Activated CD4-positive, alpha-beta T cell treated with anti-CD3 and anti-CD28 coated beads, Interleukin-2, amount 50 U/mL, for 16 hours (primary cell): ENCODE measurements at regions not wholly inside any gene's neighbourhood (a gene's known extent, or its start where the extent isn't known, plus 50 kb on each side); places are given as distances from the start of the nearest gene placed in this dataset.
"Not testable (repeated sequence)": the region's sequence is repeated elsewhere in the genome, so short reads cannot be mapped to it uniquely, and the experiment has no call there.

ENCODE experiments used
- DNase-seq: peaks from one replicate; pipeline ENCODE4 v3.0.0-alpha.2; 2020

GRCh38 chr10:64142395-64142794 lies 621.2 kb downstream of the REEP3 start:
- DNase-seq = no peak

- no peak for DNase-seq
These were observed 627.4 kb downstream of the REEP3 start for GRCh38 chr10:64148607-64149006.

- DNase-seq = no peak
These were observed 635.0 kb downstream of the REEP3 start for GRCh38 chr10:64156166-64156565.

- no peak for DNase-seq
These were observed 637.4 kb downstream of the REEP3 start for GRCh38 chr10:64158551-64158950.

DNA sequence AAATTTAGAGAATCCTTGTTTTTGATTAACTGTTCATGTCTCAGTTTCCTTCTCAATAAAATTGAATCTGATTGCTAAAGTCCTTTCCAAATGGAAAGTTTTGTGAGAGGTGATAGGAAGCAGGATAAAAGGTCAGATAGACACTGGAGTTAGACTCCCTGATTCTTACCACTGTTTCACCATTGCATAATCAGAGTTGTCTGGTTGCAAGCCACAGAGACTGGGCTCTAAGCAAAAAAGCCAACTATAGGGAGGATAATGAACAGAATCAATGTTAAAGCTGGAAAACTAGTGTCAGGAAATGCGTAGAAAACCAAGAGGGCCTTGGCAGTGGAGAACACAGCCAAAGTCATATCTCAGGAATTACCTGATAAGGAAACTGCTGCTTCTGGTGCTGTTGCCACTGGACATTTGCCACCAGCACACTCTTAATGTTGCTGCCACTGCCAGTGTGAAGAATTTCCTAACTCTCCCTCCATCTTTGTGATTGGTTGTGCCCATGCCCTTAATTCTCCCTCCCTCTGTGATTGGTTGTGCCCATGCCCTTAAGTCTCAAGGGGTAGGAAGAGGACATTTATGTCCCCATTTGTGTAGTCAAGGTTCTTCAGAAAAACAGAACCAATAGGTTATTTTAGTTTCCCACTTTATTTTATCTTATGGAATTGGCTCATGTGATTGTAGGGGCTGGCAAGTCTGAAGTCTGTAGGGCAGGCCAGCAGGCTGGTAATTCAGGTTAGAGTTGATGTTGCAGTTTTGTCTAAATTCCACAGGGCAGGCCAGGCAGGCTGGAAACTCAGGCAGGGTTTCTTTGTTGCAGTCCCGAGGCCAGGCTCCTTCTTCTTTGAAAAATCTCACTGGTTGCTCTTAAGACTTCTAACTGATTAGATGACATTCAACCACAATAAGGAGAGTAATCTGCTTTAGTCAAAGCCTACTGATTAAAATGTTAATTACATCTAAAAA lies 639.0 kb downstream of the REEP3 start:
- DNase-seq = no peak

GRCh38 chr10:64170791-64171190 lies 649.6 kb downstream of the REEP3 start:
- no peak for DNase-seq

DNA sequence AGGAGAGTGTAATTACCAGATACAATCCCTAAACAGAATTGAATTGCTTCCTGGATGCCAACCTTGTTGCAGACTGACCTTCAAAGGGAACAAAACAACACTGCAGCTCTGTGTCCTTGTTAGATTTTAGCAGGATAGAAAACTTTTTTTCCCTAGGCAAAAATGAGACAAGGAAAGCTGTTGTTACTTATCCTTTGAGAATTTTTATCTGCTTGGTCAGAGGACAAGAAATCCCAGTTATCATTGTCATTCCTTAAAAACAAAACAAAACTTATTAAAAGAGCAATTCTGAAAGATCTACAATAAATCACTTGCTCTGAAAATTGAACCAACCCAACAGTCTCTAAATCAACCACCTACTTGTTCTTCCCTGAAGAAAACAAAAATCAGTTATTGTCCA lies 652.6 kb downstream of the REEP3 start:
- DNase-seq = no peak

GRCh38 chr10:64174666-64175255 lies 653.6 kb downstream of the REEP3 start:
- DNase-seq = no peak

- no peak for DNase-seq
These were observed 654.2 kb downstream of the REEP3 start for GRCh38 chr10:64175271-64175962.

DNA sequence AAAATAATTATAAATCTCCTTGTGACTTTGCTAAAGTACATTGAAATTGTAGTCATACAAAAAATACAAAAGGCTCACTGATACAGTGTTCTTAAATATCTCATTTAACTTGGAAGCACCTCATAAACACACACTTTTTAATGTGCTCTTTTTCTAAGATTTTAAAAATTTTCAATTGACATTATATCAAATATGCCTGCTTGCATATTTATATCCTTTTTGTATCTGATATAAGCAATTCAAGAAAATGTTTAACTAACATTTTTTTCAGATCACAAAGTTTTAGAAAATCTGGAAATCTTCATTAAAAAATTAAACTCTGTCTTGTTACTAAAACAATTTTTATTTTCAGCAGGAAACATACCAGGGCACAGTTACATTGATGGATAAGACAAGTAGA lies 661.5 kb downstream of the REEP3 start:
- no peak for DNase-seq

DNA sequence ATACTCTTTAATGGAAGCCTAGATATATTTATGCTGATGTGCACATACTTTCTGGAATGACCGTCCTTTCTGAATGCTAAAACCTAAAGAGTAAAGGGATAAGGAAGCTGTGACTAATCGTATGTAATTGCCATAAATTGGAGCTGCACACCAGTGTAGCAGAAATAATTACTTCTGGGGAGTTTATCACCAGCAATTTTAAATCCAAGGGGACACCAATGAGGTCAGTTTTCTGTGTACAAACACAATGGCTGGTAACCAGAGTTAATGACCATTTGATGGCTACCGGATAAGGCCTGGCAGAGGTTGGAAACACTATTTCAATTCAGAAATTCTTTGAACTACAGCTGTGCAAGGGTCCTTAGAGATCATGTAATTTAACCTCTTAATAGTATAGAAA lies 670.1 kb downstream of the REEP3 start:
- DNase-seq = no peak

- no peak for DNase-seq
These were observed 675.6 kb downstream of the REEP3 start for GRCh38 chr10:64196638-64197315.

DNA sequence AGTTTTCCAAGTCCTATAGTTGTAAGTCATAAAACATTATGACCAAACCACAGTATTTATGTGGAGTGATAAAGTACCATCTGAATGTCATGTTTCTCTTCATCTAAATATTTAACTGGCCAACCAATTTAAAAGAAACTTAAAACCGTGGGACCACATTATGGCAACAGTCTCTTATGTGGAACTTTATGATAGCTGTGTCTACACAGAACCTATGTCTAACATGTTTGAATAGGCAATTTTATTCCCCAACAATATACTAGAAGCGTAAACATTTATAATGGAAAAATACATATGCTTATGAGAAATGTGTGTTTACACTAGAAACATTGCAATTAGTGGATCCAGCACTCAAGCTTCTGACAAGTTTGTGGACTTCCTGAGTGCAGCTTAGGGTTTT lies 680.7 kb downstream of the REEP3 start:
- DNase-seq = no peak

- DNase-seq = not testable (repeated sequence)
These were observed 683.3 kb downstream of the REEP3 start for GRCh38 chr10:64204504-64204903.

DNA sequence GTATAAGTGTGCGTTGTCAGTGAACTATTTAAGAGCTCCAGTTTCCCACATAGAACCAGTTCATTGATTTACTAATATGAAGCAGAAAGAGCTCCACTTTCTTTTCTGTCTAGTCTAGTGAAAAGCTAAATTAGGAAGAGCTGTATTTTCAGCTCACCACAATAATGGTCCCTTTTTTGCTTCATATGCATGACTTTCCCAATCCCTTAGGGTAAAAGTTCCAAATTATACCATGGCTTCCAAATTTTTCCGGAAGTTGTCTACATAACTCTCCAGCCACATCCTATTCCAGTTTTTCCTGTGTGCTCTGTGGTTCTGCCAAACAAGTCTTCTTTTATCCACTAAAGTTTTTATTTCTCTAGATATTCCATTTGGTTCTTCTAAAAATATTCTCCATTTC lies 685.2 kb downstream of the REEP3 start:
- no peak for DNase-seq

GRCh38 chr10:64209561-64209960 lies 688.4 kb downstream of the REEP3 start:
- no peak for DNase-seq

DNA sequence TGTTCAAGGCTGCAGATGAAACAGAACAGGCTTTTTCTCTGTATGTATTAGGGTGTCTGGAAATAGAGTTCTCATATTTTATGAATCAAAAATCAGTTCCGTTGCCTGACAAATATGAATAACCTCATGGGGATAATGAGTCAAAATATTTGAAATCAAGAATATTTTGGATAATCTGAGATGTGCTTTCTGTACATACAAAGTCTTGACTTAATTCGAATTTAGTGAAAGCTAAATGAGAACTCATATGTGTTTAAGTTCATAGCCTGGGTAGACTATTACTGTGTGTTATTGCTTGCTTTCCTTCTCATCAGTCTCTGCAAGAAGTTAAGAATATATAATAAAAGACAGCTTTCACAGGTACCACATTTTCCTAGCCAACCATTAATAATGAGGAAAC lies 689.0 kb downstream of the REEP3 start:
- no peak for DNase-seq

DNA sequence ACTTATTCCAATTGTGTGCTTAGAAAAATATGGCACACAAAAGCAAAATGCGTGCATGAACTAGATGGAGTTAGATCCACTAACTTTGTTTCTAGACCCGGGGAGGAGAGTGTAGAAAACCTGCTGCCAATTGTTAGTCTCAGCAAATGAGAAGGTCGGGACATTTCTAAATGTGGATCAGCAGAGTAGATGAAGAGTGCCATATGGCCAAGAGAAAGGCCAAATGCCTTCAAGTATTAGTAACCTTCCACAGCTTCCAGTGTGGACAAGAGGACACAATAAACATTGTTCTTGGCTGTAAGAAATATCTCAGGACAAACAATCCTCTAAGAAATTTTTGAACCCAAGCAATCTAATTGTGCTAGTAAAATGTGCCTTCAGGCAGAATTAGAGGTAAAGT lies 690.3 kb downstream of the REEP3 start:
- DNase-seq = no peak

GRCh38 chr10:64215088-64215487 lies 693.9 kb downstream of the REEP3 start:
- no peak for DNase-seq

GRCh38 chr10:64219271-64220025 lies 698.2 kb downstream of the REEP3 start:
- no peak for DNase-seq

GRCh38 chr10:64234489-64234888 lies 713.3 kb downstream of the REEP3 start:
- no peak for DNase-seq

DNA sequence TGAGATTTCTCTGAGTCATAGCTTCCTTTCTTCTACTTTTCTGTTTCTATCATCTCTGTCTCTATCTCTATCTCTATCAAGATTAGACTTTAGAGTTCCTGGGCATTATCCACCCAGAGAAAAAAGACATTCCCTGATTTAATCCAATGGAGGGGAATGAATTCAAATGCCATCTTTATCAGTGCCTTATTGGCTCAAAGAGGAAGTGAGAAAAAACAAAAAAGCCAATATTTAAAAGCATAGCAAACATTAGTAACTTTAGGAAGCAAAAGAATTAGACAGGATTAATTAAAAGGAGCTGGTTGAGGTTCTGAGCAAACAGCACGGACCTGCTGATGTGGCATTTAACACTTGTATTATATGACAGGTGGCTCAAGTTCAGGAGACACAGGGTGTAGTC lies 736.5 kb downstream of the REEP3 start:
- DNase-seq = no peak

GRCh38 chr10:64261092-64261491 lies 739.9 kb downstream of the REEP3 start:
- DNase-seq = no peak
